HEK293T (cell line): ENCODE measurements at regions not wholly inside any gene's neighbourhood (a gene's known extent, or its start where the extent isn't known, plus 50 kb on each side); places are given as distances from the start of the nearest gene placed in this dataset.

ENCODE experiments used
- ARNT ChIP-seq: fragments of 450-650 bp; IDR thresholded peaks from 2 replicates; pipeline ENCODE4 v1.6.1; 2017; ENCODE audit warnings: mild to moderate bottlenecking
- BHLHE40 ChIP-seq: fragments of 450-650 bp; IDR thresholded peaks from 2 replicates; pipeline ENCODE4 v1.6.1; 2016; ENCODE audit warnings: mild to moderate bottlenecking, moderate library complexity, borderline replicate concordance
- FOXA1 ChIP-seq: fragments of 450-650 bp; IDR thresholded peaks from 2 replicates; pipeline ENCODE4 v1.6.1; 2016; ENCODE audit warnings: mild to moderate bottlenecking
- FOXK2 ChIP-seq: fragments of 450-650 bp; IDR thresholded peaks from 2 replicates; pipeline ENCODE4 v1.6.1; 2016; ENCODE audit warnings: mild to moderate bottlenecking
- FOXM1 ChIP-seq: fragments of 450-650 bp; IDR thresholded peaks from 2 replicates; pipeline ENCODE4 v1.6.1; 2017; ENCODE audit warnings: mild to moderate bottlenecking, borderline replicate concordance
- PKNOX1 ChIP-seq: fragments of 450-650 bp; IDR thresholded peaks from 2 replicates; pipeline ENCODE4 v1.6.1; 2016
- SP1 ChIP-seq: fragments of 450-650 bp; IDR thresholded peaks from 2 replicates; pipeline ENCODE4 v1.6.1; 2017
- TARDBP ChIP-seq: fragments of 450-650 bp; IDR thresholded peaks from 2 replicates; pipeline ENCODE4 v1.6.1; 2016
- ZNF384 ChIP-seq: fragments of 450-650 bp; IDR thresholded peaks from 2 replicates; pipeline ENCODE4 v1.6.1; 2016

GRCh38 chr20:39188266-39188765, 226.2 kb downstream of the DHX35 start:
- TF ChIP-seq TARDBP, result no peak
- TF ChIP-seq FOXM1, result no peak
- no peak for TF ChIP-seq PKNOX1
- TF ChIP-seq SP1, result no peak
- TF ChIP-seq BHLHE40, result no peak
- no peak for TF ChIP-seq FOXK2
- no peak for TF ChIP-seq FOXA1
- no peak for TF ChIP-seq ZNF384
- TF ChIP-seq ARNT, result no peak
